Activated CD4-positive, alpha-beta T cell treated with anti-CD3 and anti-CD28 coated beads for 48 hours (primary cell): ENCODE measurements at regions not wholly inside any gene's neighbourhood (a gene's known extent, or its start where the extent isn't known, plus 50 kb on each side); places are given as distances from the start of the nearest gene placed in this dataset.
"Not testable (repeated sequence)": the region's sequence is repeated elsewhere in the genome, so short reads cannot be mapped to it uniquely, and the experiment has no call there.

Source experiments
- DNase-seq: peaks from one replicate; pipeline ENCODE4 v3.0.0-alpha.2; 2020

DNA sequence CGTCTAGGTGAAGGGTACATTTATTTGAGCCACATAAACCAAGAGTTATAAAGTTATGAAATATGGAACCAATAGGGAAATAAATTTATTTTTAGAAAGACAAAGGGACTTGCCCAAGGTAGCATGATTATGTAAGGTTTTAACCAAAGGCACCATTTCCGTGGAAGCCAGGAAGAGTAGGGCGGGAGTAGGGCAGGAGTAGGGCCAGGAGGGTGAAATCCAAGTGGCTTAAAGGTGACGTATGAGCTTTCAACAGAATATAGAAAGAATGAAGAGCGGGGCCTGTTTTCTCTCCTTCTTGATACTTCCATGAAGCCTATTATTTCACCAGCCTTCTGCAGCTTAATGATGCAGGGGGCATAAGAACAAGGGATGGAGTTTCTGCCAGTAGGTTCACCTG is 91.7 kb upstream of the PNPLA4 start:
- DNase-seq, result no peak

DNA sequence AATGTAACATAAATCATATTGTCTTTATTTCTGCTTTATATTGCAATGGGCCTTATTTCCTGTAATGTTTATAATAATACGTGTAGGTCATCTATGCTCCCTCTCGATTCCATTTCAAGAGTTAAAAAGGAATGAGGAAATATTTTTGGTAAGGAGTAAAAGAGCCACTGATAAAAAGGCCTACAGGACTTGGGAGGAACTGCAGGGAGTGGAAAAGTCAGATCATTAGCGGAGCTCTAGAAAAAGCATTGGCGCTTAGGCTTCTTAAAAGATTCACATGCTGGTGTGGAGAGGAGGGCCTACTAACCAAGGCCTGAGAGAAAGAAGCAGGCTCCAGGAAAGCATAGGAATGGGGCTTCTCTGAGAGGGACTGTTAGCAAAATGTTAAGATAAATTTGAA is 82.9 kb upstream of the PNPLA4 start:
- no peak for DNase-seq

DNA sequence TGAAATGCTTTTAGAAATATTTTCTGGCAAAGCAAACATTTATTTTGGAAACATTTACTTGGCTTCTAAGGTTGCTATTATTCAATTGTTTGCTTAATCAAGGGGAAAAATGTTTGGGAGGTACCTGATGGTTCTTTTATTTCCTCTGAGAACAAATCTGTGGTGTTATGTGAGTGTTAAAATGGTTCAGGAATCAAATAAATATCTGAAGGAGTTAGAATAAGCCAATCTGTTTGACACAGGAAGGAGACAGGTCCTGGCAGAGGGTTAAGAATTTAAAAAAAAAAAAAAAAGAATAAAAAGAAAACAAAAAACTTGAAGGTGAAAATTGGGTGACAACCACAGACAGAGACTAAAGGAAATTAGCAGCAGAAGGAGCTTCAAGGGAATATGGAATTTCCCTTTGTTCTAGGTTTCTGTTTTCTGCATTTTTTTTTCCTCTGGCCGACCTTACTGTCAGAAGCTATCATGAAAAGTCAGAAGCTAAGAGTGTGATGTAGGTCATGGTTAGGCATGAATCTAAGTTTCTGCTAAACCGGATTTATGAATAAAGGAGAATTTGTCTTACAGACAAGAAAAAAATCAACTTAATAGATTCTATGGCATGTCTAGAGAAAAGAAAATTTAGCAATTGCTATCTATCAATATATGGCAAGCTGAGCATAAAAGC is 78.6 kb upstream of the PNPLA4 start:
- DNase-seq, result no peak

DNA sequence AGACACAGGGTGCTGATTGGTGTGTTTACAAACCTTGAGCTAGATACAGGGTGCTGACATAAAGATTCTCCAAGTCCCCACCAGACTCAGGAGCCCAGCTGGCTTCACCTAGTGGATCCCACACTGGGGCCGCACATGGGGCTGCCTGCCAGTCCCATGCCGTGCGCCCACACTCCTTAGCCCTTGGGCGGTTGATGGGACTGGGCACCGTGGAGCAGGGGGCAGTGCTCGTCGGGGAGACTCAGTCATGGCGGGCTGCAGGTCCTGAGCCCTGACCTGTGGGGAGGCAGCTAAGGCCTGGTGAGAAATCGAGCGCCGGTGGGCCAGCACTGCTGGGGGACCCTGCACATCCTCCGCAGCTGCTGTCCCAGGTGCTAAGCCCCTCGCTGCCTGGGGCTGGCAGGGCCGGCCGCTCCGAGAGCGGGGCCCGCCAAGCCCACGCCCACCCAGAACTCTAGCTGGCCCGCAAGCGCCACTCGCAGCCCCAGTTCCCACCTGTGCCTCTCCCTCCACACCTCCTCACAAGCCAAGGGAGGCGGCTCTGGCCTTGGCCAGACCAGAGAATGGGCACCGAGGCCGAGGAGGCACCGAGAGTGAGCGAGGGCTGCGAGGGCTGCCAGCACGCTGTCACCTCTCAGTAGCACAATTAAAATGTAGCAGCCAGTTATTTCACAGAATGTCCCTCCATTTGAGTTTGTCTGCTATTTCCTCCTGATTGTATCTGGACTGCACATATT is 76.1 kb upstream of the PNPLA4 start:
- DNase-seq, result no peak

DNA sequence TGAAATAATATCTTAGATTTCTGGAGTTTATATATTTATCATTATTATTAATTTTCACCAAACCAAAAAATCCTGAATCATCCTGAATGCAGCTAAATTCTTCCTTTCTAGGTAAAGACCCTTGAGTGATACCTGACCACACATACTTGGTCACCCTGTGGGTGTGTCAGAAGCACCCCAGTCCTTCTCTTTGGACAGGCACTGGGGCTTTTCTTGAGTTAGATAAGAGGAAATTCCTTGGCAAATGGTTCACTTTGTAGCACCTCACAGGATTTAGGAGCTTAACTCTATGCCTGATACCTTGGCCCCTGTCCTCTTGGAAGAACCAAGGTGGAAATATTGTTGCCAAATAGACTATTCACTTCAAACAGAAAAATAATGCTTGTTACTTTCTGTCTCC is 69.6 kb upstream of the PNPLA4 start:
- no peak for DNase-seq

DNA sequence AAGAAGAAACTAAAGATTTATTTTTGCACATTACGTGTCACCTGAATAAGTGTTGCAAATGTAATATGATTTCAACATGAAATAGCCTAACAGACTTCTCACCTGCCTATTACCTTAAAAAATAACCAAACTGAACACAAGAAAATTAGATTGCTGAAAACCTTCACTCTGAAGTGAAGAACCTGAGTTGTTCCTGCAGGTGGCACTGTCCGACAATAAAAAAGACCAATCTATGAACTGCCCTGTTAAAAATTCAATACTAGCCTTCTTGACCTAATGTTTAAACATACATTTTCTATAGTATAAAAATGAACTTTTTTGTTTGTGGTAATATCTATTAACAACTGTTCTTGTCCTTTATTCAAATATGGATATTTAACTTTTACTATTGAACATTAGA is 69.2 kb upstream of the PNPLA4 start:
- DNase-seq, result peak; percentile 18

DNA sequence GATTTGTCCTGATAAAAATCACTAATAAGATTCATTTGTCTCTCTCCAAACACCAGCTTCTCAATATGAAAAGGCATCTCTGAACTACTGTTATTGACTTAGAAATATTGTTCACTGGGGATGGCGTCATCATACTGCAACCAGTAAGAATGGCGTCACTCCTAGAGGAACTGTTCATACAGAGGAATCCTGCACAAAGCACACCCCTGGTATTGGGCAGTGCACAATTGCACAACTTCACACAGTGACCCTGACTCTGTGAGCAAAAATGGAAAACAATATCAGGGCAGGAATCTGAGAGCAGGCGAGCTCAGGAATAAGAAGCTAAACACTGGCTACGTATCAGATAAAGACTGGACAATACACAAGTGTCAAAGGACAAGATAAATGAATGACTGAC is 66.7 kb upstream of the PNPLA4 start:
- no peak for DNase-seq

DNA sequence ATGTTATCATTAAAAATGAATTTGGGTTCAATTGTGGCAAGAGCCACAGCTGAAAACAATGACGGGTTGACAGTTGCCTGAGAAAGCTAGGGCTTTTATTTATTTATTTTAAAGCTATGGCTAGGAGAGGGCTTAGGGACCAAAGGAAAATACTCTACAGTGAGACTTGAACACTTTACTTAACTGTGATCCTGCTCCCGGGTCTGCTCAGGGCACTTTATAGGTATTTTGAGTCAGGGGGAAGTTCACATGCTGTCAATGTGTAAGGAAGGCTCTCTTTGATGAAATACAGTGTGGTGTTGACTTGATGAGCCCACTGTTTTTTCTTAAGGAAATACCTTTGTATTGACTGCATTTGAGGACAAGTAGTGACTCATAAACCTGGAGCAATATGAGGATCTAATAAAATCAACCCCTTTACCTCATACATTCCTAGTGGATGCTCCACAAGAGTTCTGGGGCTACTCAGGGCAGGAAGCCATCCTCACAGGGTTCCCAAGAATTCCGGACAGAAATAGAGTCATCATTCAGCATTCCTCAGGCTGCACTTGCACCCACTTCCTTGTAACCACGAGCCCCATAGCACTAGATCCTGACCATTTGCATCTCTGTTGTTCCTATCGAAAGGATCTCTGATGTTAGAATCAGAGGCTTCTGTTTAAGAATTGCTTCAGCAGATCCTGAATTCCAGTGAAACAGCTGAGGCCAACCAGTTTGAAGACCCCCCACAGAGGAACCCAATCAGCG is 61.0 kb upstream of the PNPLA4 start:
- DNase-seq, result not testable (repeated sequence)

DNA sequence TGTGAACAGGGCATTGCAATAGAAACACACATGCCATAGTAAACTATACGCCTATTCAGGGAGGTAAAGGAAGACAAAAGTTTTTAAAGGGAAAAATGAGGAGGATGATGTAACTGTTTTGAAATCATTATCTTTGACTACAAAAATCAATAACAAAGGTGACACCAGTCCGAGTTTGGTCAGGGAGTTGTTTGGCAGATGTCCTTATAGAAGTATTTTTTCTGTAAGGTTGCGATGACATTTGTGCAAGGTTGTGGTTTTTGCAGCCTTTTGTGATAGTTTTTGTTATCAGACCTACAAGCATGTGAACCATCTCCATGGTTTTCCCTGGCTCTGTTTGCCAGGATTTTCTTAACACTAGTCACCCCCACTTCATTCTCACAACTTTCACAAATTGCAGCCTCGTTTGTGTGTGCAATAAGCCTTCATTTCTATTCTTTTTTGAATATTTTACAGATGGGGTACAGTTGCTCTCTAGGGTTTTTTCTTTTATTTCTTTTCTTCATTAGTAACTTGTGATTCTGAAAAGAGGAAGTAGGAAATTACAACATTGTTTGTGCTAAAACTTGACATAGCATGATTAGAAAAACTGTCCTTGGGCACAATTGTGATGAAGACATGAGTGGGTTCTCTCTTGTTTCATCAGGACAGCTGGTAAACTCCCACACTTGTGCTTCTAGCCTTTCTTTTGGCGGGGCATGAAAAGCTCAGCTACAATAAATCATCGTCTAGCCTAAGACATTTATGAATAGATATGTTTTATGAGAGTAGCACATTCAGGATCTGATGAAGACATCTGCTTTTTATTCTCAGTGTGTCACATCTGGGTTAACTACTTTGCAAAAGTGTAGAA is 60.2 kb upstream of the PNPLA4 start:
- DNase-seq, result no peak

DNA sequence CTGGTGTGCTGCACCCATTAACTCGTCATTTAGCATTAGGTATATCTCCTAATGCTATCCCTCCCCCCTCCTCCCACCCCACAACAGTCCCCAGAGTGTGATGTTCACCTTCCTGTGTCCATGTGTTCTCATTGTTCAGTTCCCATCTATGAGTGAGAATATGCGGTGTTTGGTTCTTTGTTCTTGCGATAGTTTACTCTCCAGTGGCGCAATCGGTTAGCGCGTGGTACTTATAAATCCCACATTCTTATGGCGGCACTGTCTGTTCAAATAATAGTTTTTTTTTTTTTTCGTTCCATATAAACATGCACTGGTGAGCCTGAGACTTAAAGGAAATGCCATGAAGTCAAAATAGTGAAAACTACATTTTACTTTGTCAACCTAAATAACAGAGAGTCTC is 59.5 kb upstream of the PNPLA4 start:
- DNase-seq, result not testable (repeated sequence)

DNA sequence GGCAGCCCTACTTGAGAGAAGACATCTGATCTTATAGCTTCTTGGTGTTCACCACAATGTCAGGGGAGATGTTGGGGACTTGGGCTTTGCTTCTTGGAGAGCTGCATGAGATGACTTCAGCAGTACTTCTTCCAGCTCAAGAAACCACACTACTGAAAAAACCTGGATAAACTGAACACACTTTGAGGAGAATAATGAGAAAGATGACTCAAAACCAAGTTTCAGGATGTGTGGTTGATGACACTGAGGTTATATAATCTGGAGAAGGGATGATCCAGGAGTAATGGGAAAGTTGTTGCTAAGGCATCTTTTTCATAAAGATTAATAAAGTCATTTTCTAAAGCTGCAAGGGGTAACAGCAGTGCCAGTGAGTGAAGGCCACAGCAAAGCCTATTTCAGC is 58.4 kb upstream of the PNPLA4 start:
- no peak for DNase-seq

DNA sequence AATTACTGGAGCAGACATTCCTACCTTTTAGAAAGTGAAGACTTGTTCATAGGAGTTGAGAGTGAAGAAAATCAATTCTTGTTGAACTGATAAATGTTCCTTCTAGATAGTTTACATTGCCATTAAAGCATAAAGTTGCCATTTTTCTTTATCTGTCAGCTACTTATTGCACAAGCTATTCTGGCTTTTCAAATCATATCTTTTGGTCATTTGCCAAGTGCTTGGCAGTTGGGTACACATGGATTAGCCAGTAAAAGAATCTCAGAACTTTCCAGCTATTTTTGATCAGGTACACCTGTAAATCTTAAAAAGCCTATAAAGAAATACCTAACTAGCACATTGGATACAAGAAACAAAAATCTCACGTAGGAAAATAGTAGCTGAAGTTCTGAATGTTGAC is 56.4 kb upstream of the PNPLA4 start:
- DNase-seq, result no peak
